MM.1S (cell line): ENCODE measurements at regions not wholly inside any gene's neighbourhood (a gene's known extent, or its start where the extent isn't known, plus 50 kb on each side); places are given as distances from the start of the nearest gene placed in this dataset.

ENCODE experiments used
- CTCF ChIP-seq: fragments of 300-600 bp; sonication (generic); IDR thresholded peaks from 2 replicates; pipeline ENCODE4 v1.5.1; 2016; ENCODE audit warnings: antibody characterized with exemption, low read length, mixed read lengths
- EZH2 ChIP-seq: fragments of 300-600 bp; sonication (generic); optimal IDR thresholded peaks from 2 replicates; pipeline ENCODE3; 2017; ENCODE audit warnings: low read depth, mild to moderate bottlenecking, antibody characterized with exemption, low read length, mixed read lengths
- EZH2phosphoT487 ChIP-seq: fragments of 300-600 bp; sonication (generic); IDR thresholded peaks from 2 replicates; pipeline ENCODE4 v1.6.1; 2018; ENCODE audit warnings: antibody characterized with exemption, low read length

GRCh38 chr2:239594772-239595608, 194.2 kb upstream of the HDAC4 start:
- TF ChIP-seq CTCF (no peak), EZH2phosphoT487 (no peak), EZH2 (no peak)
